ENCODE measurements at regions not wholly inside any gene's neighbourhood (a gene's known extent, or its start where the extent isn't known, plus 50 kb on each side); places are given as distances from the start of the nearest gene placed in this dataset.

GRCh38 chr5:77882670-77883257 is 106.6 kb upstream of the TBCA start:
- Histone ChIP-seq H3K9me3 (ENCODE audit: control insufficient read depth, insufficient read depth, low read length) (no peaks in the 10 kb centered on the region), H3K36me3 (ENCODE audit: control insufficient read depth, insufficient read depth, low read length) (no peaks in the 10 kb centered on the region), H3K4me3 (ENCODE audit: low read length) (no peak overlapping the region), H3K27ac (ENCODE audit: low read length) (no peak overlapping the region), H3K4me1 (ENCODE audit: control insufficient read depth, insufficient read depth, low read length) (no peaks in the 10 kb centered on the region), H3K27me3 (ENCODE audit: control insufficient read depth, insufficient read depth, low read length) (no peaks in the 10 kb centered on the region)
- Mint-ChIP-seq H3K9me3 (no peaks in the 10 kb centered on the region), H3K36me3 (no peaks in the 10 kb centered on the region), H3K4me3 (no peak overlapping the region), H3K27me3 (ENCODE audit: low read depth in 2 of 2) (peaks cover 15 to 22% of the 10 kb centered on the region in 2 donors), H3K4me1 (peaks cover 10 to 11% of the 10 kb centered on the region in 2 donors), H3K27ac (no peak overlapping the region)
- intact Hi-C loops (cut with micrococcal nuclease), result no loop called here
- WGBS (ENCODE audit: insufficient coverage), result 87% methylated on average over 6 of the region's 6 CpGs
- ATAC-seq, result peak in 1 of 3 donors; percentile 78
- TF ChIP-seq CTCF (IDR thresholded peaks at IDR 0.05), result no peak
- no peak for DNase-seq

- 85% methylated on average over 7 of the region's 7 CpGs for WGBS (ENCODE audit: insufficient coverage)
- Histone ChIP-seq H3K27ac (ENCODE audit: low read length) (no peak overlapping the region), H3K27me3 (ENCODE audit: control insufficient read depth, insufficient read depth, low read length) (no peaks in the 10 kb centered on the region), H3K36me3 (ENCODE audit: control insufficient read depth, insufficient read depth, low read length) (no peaks in the 10 kb centered on the region), H3K4me3 (ENCODE audit: low read length) (no peak overlapping the region), H3K4me1 (ENCODE audit: control insufficient read depth, insufficient read depth, low read length) (no peaks in the 10 kb centered on the region), H3K9me3 (ENCODE audit: control insufficient read depth, insufficient read depth, low read length) (no peaks in the 10 kb centered on the region)
- Mint-ChIP-seq H3K36me3 (no peaks in the 10 kb centered on the region), H3K4me3 (no peak overlapping the region), H3K27ac (no peak overlapping the region), H3K9me3 (no peaks in the 10 kb centered on the region), H3K27me3 (ENCODE audit: low read depth in 2 of 2) (peaks cover 15 to 20% of the 10 kb centered on the region in 2 donors), H3K4me1 (peaks cover 10 to 17% of the 10 kb centered on the region in 2 donors)
- no peak for TF ChIP-seq CTCF (IDR thresholded peaks at IDR 0.05)
- intact Hi-C loops (cut with micrococcal nuclease), result no loop called here
- ATAC-seq (no peak), DNase-seq (no peak)
These were observed 105.4 kb upstream of the TBCA start for GRCh38 chr5:77881528-77881927.

- Mint-ChIP-seq H3K4me1 (peaks cover 0 to 7% of the 10 kb centered on the region in 2 donors), H3K9me3 (no peaks in the 10 kb centered on the region), H3K36me3 (no peaks in the 10 kb centered on the region), H3K4me3 (no peak overlapping the region), H3K27me3 (ENCODE audit: low read depth in 2 of 2) (peaks cover 0 to 3% of the 10 kb centered on the region in 2 donors), H3K27ac (no peak overlapping the region)
- Histone ChIP-seq H3K36me3 (ENCODE audit: control insufficient read depth, insufficient read depth, low read length) (no peaks in the 10 kb centered on the region), H3K4me1 (ENCODE audit: control insufficient read depth, insufficient read depth, low read length) (no peaks in the 10 kb centered on the region), H3K9me3 (ENCODE audit: control insufficient read depth, insufficient read depth, low read length) (no peaks in the 10 kb centered on the region), H3K27me3 (ENCODE audit: control insufficient read depth, insufficient read depth, low read length) (no peaks in the 10 kb centered on the region), H3K4me3 (ENCODE audit: low read length) (no peak overlapping the region), H3K27ac (ENCODE audit: low read length) (no peak overlapping the region)
- no peak for TF ChIP-seq CTCF (IDR thresholded peaks at IDR 0.05)
- no peak for ATAC-seq
- no peak for DNase-seq
- WGBS (ENCODE audit: insufficient coverage), result 96% methylated on average over 11 of the region's 11 CpGs
- intact Hi-C loops (cut with micrococcal nuclease), result no loop called here
These were observed 101.6 kb upstream of the TBCA start for GRCh38 chr5:77877516-77878355.

Data from natural killer cell (primary cell).